ENCODE measurements at regions not wholly inside any gene's neighbourhood (a gene's known extent, or its start where the extent isn't known, plus 50 kb on each side); places are given as distances from the start of the nearest gene placed in this dataset.

DNA sequence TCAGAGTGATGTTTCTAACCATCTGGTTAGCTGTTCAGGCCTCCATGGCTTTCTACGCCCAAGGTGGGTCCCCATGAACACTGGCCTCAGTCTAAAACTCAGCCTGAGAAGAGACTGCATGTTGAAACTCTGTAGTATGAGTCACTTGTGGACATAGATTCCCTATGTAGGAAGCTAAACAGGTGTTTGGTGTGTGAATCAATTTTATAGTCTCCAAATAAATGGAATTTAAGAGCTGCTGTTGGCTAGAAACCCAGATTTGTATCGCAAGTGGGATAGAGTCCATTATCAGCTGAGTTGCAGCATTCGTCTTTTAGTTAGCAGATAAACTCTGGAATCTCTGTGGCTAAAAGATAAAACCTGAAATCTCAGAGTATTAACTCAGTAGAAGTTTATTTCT is 131.4 kb downstream of the KCNS3 start:
- TF ChIP-seq FOXM1 (IDR thresholded peaks at IDR 0.05; ENCODE audit: borderline replicate concordance) (no peak), HDGF (IDR thresholded peaks at IDR 0.05; ENCODE audit: borderline replicate concordance) (no peak), FOXK2 (IDR thresholded peaks at IDR 0.05) (no peak), SP1 (IDR thresholded peaks at IDR 0.05) (no peak)
